CD14-positive monocyte (primary cell): ENCODE measurements at regions not wholly inside any gene's neighbourhood (a gene's known extent, or its start where the extent isn't known, plus 50 kb on each side); places are given as distances from the start of the nearest gene placed in this dataset.

Experiments used
- DNase-seq, 3 donors: peaks; one replicate each; pipeline ENCODE4 v3.0.0-alpha.2; 2011 to 2022
- H2AFZ ChIP-seq: 2 replicates; pipeline ENCODE4 v1.6.0; 2012; ENCODE audit warnings: mild to moderate bottlenecking, low read depth, low read length, inconsistent platforms; ENCODE audit not compliant: insufficient read depth, poor library complexity, severe bottlenecking
- H3K27ac ChIP-seq, 2 donors: 1 replicate in 1 of 2; 2 replicates in 1 of 2; pipeline ENCODE4 v1.5.1; 2012 to 2013; ENCODE audit warnings: low read length in 2 of 2, control low read depth in 1 of 2, inconsistent platforms in 1 of 2, low read depth in 1 of 2, mild to moderate bottlenecking in 1 of 2
- H3K27me3 ChIP-seq, 2 donors: one replicate each; pipeline versions ENCODE4 v1.6.0 to v1.6.1; 2011 to 2013; ENCODE audit warnings: low read length in 2 of 2; ENCODE audit not compliant: control insufficient read depth in 2 of 2, insufficient read depth in 2 of 2
- H3K36me3 ChIP-seq, 2 donors: replicated peaks in 1 of 2; 1 replicate in 1 of 2; 2 replicates in 1 of 2; pipeline versions ENCODE4 v1.5.1 to v1.6.1; 2012 to 2013; ENCODE audit warnings: low read length in 2 of 2, control low read depth in 1 of 2, inconsistent platforms in 1 of 2, mild to moderate bottlenecking in 1 of 2; ENCODE audit not compliant: insufficient read depth in 2 of 2, control insufficient read depth in 1 of 2
- H3K4me1 ChIP-seq, 2 donors: 1 replicate in 1 of 2; 2 replicates in 1 of 2; pipeline versions ENCODE4 v1.5.1 to v1.6.1; 2012 to 2013; ENCODE audit warnings: low read length in 2 of 2, control low read depth in 1 of 2, inconsistent platforms in 1 of 2, mild to moderate bottlenecking in 1 of 2, moderate library complexity in 1 of 2; ENCODE audit not compliant: insufficient read depth in 2 of 2, control insufficient read depth in 1 of 2
- H3K4me2 ChIP-seq: replicated peaks from 2 replicates; pipeline ENCODE3; 2012; ENCODE audit warnings: low read length, moderate library complexity, mild to moderate bottlenecking; ENCODE audit not compliant: poor library complexity, severe bottlenecking; ENCODE audit errors: extremely low read depth
- H3K4me3 ChIP-seq, 3 experiments: fragments of 200-600 bp in 1 of 3; sonication (generic) in 1 of 3; replicated peaks in 1 of 3; 1 replicate in 2 of 3; 2 replicates in 1 of 3; pipeline ENCODE4 v1.5.1; 2011 to 2013; ENCODE audit warnings: low read length in 3 of 3, mild to moderate bottlenecking in 3 of 3, control low read depth in 2 of 3, low read depth in 2 of 3, inconsistent platforms in 1 of 3, moderate library complexity in 1 of 3
- H3K79me2 ChIP-seq: 2 replicates; pipeline ENCODE4 v1.6.0; 2012; ENCODE audit warnings: mild to moderate bottlenecking, control low read depth, inconsistent platforms, low read length, moderate library complexity; ENCODE audit not compliant: insufficient read depth
- H3K9ac ChIP-seq: 2 replicates; pipeline ENCODE4 v1.6.0; 2017; ENCODE audit warnings: low read length, mild to moderate bottlenecking; ENCODE audit not compliant: insufficient read depth, poor library complexity, severe bottlenecking
- H3K9me3 ChIP-seq, 2 donors: replicated peaks in 1 of 2; 1 replicate in 1 of 2; 2 replicates in 1 of 2; pipeline versions ENCODE4 v1.5.1 to v1.6.1; 2012 to 2013; ENCODE audit warnings: low read length in 2 of 2, control low read depth in 1 of 2; ENCODE audit not compliant: control insufficient read depth in 1 of 2, insufficient read depth in 1 of 2
- H4K20me1 ChIP-seq: 2 replicates; pipeline ENCODE4 v1.6.0; 2012; ENCODE audit warnings: mild to moderate bottlenecking, low read length, control low read depth, moderate library complexity; ENCODE audit not compliant: insufficient read depth
- H3K27ac Mint-ChIP-seq, 7 donors: one replicate each; pipeline ENCODE4 v1.8.0; 2020; ENCODE audit warnings: mild to moderate bottlenecking in 7 of 7, mixed read lengths in 7 of 7, moderate library complexity in 6 of 7, inconsistent platforms in 2 of 7
- H3K27me3 Mint-ChIP-seq, 3 donors: one replicate each; pipeline ENCODE4 v1.8.0; 2021 to 2022; ENCODE audit warnings: low read depth in 3 of 3, mild to moderate bottlenecking in 3 of 3, mixed read lengths in 3 of 3, moderate library complexity in 3 of 3, inconsistent platforms in 1 of 3
- H3K36me3 Mint-ChIP-seq, 2 donors: one replicate each; pipeline ENCODE4 v1.8.0; 2020; ENCODE audit warnings: mixed read lengths in 2 of 2, inconsistent platforms in 1 of 2, mild to moderate bottlenecking in 1 of 2
- H3K4me1 Mint-ChIP-seq: one replicate; pipeline ENCODE4 v1.8.0; 2020; ENCODE audit warnings: mild to moderate bottlenecking, mixed read lengths
- H3K4me3 Mint-ChIP-seq, 2 donors: one replicate each; pipeline ENCODE4 v1.8.0; 2020; ENCODE audit warnings: mild to moderate bottlenecking in 2 of 2, mixed read lengths in 2 of 2, moderate library complexity in 1 of 2
- H3K9me3 Mint-ChIP-seq, 7 donors: one replicate each; pipeline ENCODE4 v1.8.0; 2020 to 2022; ENCODE audit warnings: mixed read lengths in 7 of 7, mild to moderate bottlenecking in 6 of 7, moderate library complexity in 6 of 7, inconsistent platforms in 2 of 7
- CTCF ChIP-seq: fragments of 200-600 bp; IDR thresholded peaks from one replicate; pipeline ENCODE4 v1.8.0; 2022; ENCODE audit warnings: antibody characterized with exemption, mild to moderate bottlenecking
- whole genome bisulfite sequencing: methylation state at CpG from one replicate; pipeline ENCODE4 v1.1.5; 2013; ENCODE audit warnings: missing lambda C conversion rate; ENCODE audit not compliant: insufficient coverage; 5-methylcytosine and 5-hydroxymethylcytosine counted together
- intact Hi-C, 2 donors: fragments of 100-400 bp; cut with micrococcal nuclease; formaldehyde crosslinking; loops; one replicate each; pipeline versions ENCODE4 v1.15.0 to v1.15.1; 2023

GRCh38 chr16:52953215-52953614 lies 99.5 kb downstream of the CHD9NB start:
- H3K9me3 Mint-ChIP-seq = peaks cover 0 to 4% (median 0%) of the 10 kb centered on the region in 7 donors
- no peaks in the 10 kb centered on the region for H3K79me2 ChIP-seq
- no peak overlapping the region for H3K9ac ChIP-seq
- H4K20me1 ChIP-seq = no peaks in the 10 kb centered on the region
- peaks cover 0 to 2% (median 2%) of the 10 kb centered on the region in 3 donors for H3K27me3 Mint-ChIP-seq
- H3K27ac Mint-ChIP-seq = no peak overlapping the region
- no peak overlapping the region for H3K4me2 ChIP-seq
- no peaks in the 10 kb centered on the region for H3K36me3 Mint-ChIP-seq
- H3K27ac ChIP-seq = no peak overlapping the region
- no peak for DNase-seq
- no peaks in the 10 kb centered on the region for H3K4me1 Mint-ChIP-seq
- no peaks in the 10 kb centered on the region for H3K4me1 ChIP-seq
- no peak overlapping the region for H2AFZ ChIP-seq
- H3K4me3 ChIP-seq = no peak overlapping the region
- H3K4me3 Mint-ChIP-seq = no peak overlapping the region
- H3K27me3 ChIP-seq = no peaks in the 10 kb centered on the region
- WGBS = 70% methylated on average over 3 of the region's 4 CpGs
- intact Hi-C loops = no loop called here
- H3K36me3 ChIP-seq = no peaks in the 10 kb centered on the region
- H3K9me3 ChIP-seq = no peaks in the 10 kb centered on the region
- no peak for TF ChIP-seq CTCF

GRCh38 chr16:52948946-52949345 lies 103.8 kb downstream of the CHD9NB start:
- Histone ChIP-seq H3K4me2 (no peak overlapping the region), H2AFZ (no peak overlapping the region), H3K36me3 (no peaks in the 10 kb centered on the region), H4K20me1 (no peaks in the 10 kb centered on the region), H3K27ac (no peak overlapping the region), H3K9me3 (no peaks in the 10 kb centered on the region), H3K4me1 (no peaks in the 10 kb centered on the region), H3K4me3 (no peak overlapping the region), H3K27me3 (no peaks in the 10 kb centered on the region), H3K9ac (no peak overlapping the region), H3K79me2 (no peaks in the 10 kb centered on the region)
- DNase-seq = no peak
- H3K27ac Mint-ChIP-seq = no peak overlapping the region
- peaks cover 0 to 2% (median 0%) of the 10 kb centered on the region in 3 donors for H3K27me3 Mint-ChIP-seq
- 93% methylated on average over 2 of the region's 3 CpGs for WGBS
- no peak overlapping the region for H3K4me3 Mint-ChIP-seq
- H3K9me3 Mint-ChIP-seq = peaks cover 0 to 15% (median 3%) of the 10 kb centered on the region in 7 donors
- intact Hi-C loops = no loop called here
- no peaks in the 10 kb centered on the region for H3K4me1 Mint-ChIP-seq
- no peak for TF ChIP-seq CTCF
- no peaks in the 10 kb centered on the region for H3K36me3 Mint-ChIP-seq
